ENCODE measurements at regions not wholly inside any gene's neighbourhood (a gene's known extent, or its start where the extent isn't known, plus 50 kb on each side); places are given as distances from the start of the nearest gene placed in this dataset.

GRCh38 chr16:59295993-59296736, 562.0 kb upstream of the GOT2 start:
- no peaks in the 10 kb centered on the region for H3K9me3 ChIP-seq (ENCODE audit: insufficient read depth, low read length)
- no peak overlapping the region for H3K4me3 ChIP-seq (ENCODE audit: insufficient read depth, low read length, poor library complexity, severe bottlenecking)
- H3K79me2 ChIP-seq (ENCODE audit: insufficient read depth, low read length): no peaks in the 10 kb centered on the region
- H3K36me3 ChIP-seq (ENCODE audit: low read length): no peaks in the 10 kb centered on the region
- no peaks in the 10 kb centered on the region for H3K27me3 ChIP-seq (ENCODE audit: low read length)
- no peaks in the 10 kb centered on the region for H4K20me1 ChIP-seq (ENCODE audit: low read depth, low read length)
- no peak overlapping the region for H3K27ac ChIP-seq (ENCODE audit: low read depth, low read length)
- H3F3A ChIP-seq (ENCODE audit: insufficient read depth): no peaks in the 10 kb centered on the region
- H3K4me2 ChIP-seq (ENCODE audit: low read depth, low read length, poor library complexity, severe bottlenecking): no peak overlapping the region
- H3K9ac ChIP-seq (ENCODE audit: low read length): no peak overlapping the region
- no peak overlapping the region for H2AFZ ChIP-seq (ENCODE audit: low read depth, low read length, severe bottlenecking)
- no peaks in the 10 kb centered on the region for H3K9me2 ChIP-seq (replicated peaks; ENCODE audit: insufficient read depth, low read length)
- TF ChIP-seq EZH2phosphoT487 (conservative IDR thresholded peaks at IDR 0.05; ENCODE audit: low read length): no peak
- TF ChIP-seq CTCF (IDR thresholded peaks at IDR 0.05; ENCODE audit: insufficient read depth, low read length, poor library complexity, severe bottlenecking): no peak

- Histone ChIP-seq H3K9me3 (ENCODE audit: insufficient read depth, low read length) (no peaks in the 10 kb centered on the region), H3K4me3 (ENCODE audit: insufficient read depth, low read length, poor library complexity, severe bottlenecking) (no peak overlapping the region), H3K9ac (ENCODE audit: low read length) (no peak overlapping the region), H4K20me1 (ENCODE audit: low read depth, low read length) (no peaks in the 10 kb centered on the region), H3F3A (ENCODE audit: insufficient read depth) (no peaks in the 10 kb centered on the region), H3K36me3 (ENCODE audit: low read length) (no peaks in the 10 kb centered on the region), H2AFZ (ENCODE audit: low read depth, low read length, severe bottlenecking) (no peak overlapping the region), H3K79me2 (ENCODE audit: insufficient read depth, low read length) (no peaks in the 10 kb centered on the region), H3K27me3 (ENCODE audit: low read length) (no peaks in the 10 kb centered on the region), H3K4me2 (ENCODE audit: low read depth, low read length, poor library complexity, severe bottlenecking) (no peak overlapping the region), H3K27ac (ENCODE audit: low read depth, low read length) (no peak overlapping the region), H3K9me2 (replicated peaks; ENCODE audit: insufficient read depth, low read length) (no peaks in the 10 kb centered on the region)
- TF ChIP-seq EZH2phosphoT487 (conservative IDR thresholded peaks at IDR 0.05; ENCODE audit: low read length) (no peak), CTCF (IDR thresholded peaks at IDR 0.05; ENCODE audit: insufficient read depth, low read length, poor library complexity, severe bottlenecking) (no peak)
Measured at GRCh38 chr16:59295474-59295873, 561.4 kb upstream of the GOT2 start.

GRCh38 chr16:59290718-59291117, 556.6 kb upstream of the GOT2 start:
- H4K20me1 ChIP-seq (ENCODE audit: low read depth, low read length): no peaks in the 10 kb centered on the region
- H3K4me2 ChIP-seq (ENCODE audit: low read depth, low read length, poor library complexity, severe bottlenecking): no peak overlapping the region
- no peak overlapping the region for H3K27ac ChIP-seq (ENCODE audit: low read depth, low read length)
- H3K9me3 ChIP-seq (ENCODE audit: insufficient read depth, low read length): no peaks in the 10 kb centered on the region
- H3K79me2 ChIP-seq (ENCODE audit: insufficient read depth, low read length): no peaks in the 10 kb centered on the region
- TF ChIP-seq CTCF (IDR thresholded peaks at IDR 0.05; ENCODE audit: insufficient read depth, low read length, poor library complexity, severe bottlenecking): no peak
- no peak for TF ChIP-seq EZH2phosphoT487 (conservative IDR thresholded peaks at IDR 0.05; ENCODE audit: low read length)
- no peaks in the 10 kb centered on the region for H3F3A ChIP-seq (ENCODE audit: insufficient read depth)
- H3K9ac ChIP-seq (ENCODE audit: low read length): no peak overlapping the region
- no peak overlapping the region for H3K4me3 ChIP-seq (ENCODE audit: insufficient read depth, low read length, poor library complexity, severe bottlenecking)
- no peaks in the 10 kb centered on the region for H3K27me3 ChIP-seq (ENCODE audit: low read length)
- no peak overlapping the region for H2AFZ ChIP-seq (ENCODE audit: low read depth, low read length, severe bottlenecking)
- no peaks in the 10 kb centered on the region for H3K9me2 ChIP-seq (replicated peaks; ENCODE audit: insufficient read depth, low read length)
- no peaks in the 10 kb centered on the region for H3K36me3 ChIP-seq (ENCODE audit: low read length)

Measured in SU-DHL-6 (cell line).